HEK293 (cell line): ENCODE measurements at regions not wholly inside any gene's neighbourhood (a gene's known extent, or its start where the extent isn't known, plus 50 kb on each side); places are given as distances from the start of the nearest gene placed in this dataset.

Experiments
- CTCF ChIA-PET: fragments of 350-600 bp; formaldehyde crosslinking; extraction: SDS; loops from one replicate; lab custom pipeline; 2021; ENCODE audit warnings: antibody characterized with exemption; lab: Yijun Ruan, JAX
- POLR2A ChIA-PET: fragments of 300-600 bp; formaldehyde crosslinking; extraction: SDS; loops from one replicate; lab custom pipeline; 2020; ENCODE audit warnings: antibody characterized with exemption, inconsistent platforms; lab: Yijun Ruan, JAX
- H3K27ac ChIP-seq: fragments of 200-500 bp; sonication (Bioruptor generic); 2 replicates; pipeline ENCODE4 v1.5.1; 2014; ENCODE audit warnings: low read depth, low read length, control low read depth, inconsistent platforms; ENCODE audit errors: extremely low read depth
- H3K36me3 ChIP-seq, 2 experiments: fragments of 200-500 bp in 1 of 2; sonication (Bioruptor generic) in 1 of 2; 1 replicate in 1 of 2; 2 replicates in 1 of 2; pipeline ENCODE4 v1.5.1; 2014 to 2017; ENCODE audit warnings: inconsistent platforms in 2 of 2, low read length in 2 of 2; ENCODE audit not compliant: control insufficient read depth in 2 of 2, insufficient read depth in 1 of 2
- H3K4me1 ChIP-seq: fragments of 200-500 bp; sonication (Bioruptor generic); 2 replicates; pipeline ENCODE4 v1.5.1; 2014; ENCODE audit warnings: mild to moderate bottlenecking, low read length, inconsistent platforms; ENCODE audit not compliant: control insufficient read depth, insufficient read depth
- H3K4me3 ChIP-seq: 2 replicates; pipeline ENCODE4 v1.5.1; 2011; ENCODE audit warnings: low read depth, mild to moderate bottlenecking, control low read depth, low read length, moderate library complexity
- H3K9me3 ChIP-seq: fragments of 200-500 bp; sonication (Bioruptor generic); 2 replicates; pipeline ENCODE4 v1.5.1; 2014; ENCODE audit warnings: low read depth, low read length, inconsistent platforms; ENCODE audit not compliant: control insufficient read depth, insufficient read depth
- FEZF1 ChIP-seq: fragments of 450-650 bp; formaldehyde crosslinking; IDR thresholded peaks from 2 replicates; pipeline ENCODE4 v1.5.1; 2016; ENCODE audit warnings: missing biosample characterization, missing genetic modification characterization
- PRDM1 ChIP-seq: fragments of 450-650 bp; formaldehyde crosslinking; IDR thresholded peaks from 2 replicates; pipeline ENCODE4; 2016; ENCODE audit warnings: missing biosample characterization, missing genetic modification characterization
- PRDM2 ChIP-seq: fragments of 450-650 bp; formaldehyde crosslinking; IDR thresholded peaks from 2 replicates; pipeline ENCODE4 v1.5.1; 2016; ENCODE audit warnings: missing biosample characterization, missing genetic modification characterization, borderline replicate concordance
- RBAK ChIP-seq: fragments of 450-650 bp; formaldehyde crosslinking; IDR thresholded peaks from 2 replicates; pipeline ENCODE4 v1.5.1; 2016; ENCODE audit warnings: missing biosample characterization, missing genetic modification characterization
- TCF7L2 ChIP-seq: IDR thresholded peaks from 2 replicates; pipeline ENCODE4 v1.6.1; 2011; ENCODE audit warnings: low read depth, mild to moderate bottlenecking, inconsistent platforms, low read length, moderate library complexity, borderline replicate concordance
- ZBTB7A ChIP-seq: fragments of 450-650 bp; formaldehyde crosslinking; IDR thresholded peaks from 2 replicates; pipeline ENCODE4 v1.5.1; 2016; ENCODE audit warnings: low read depth, missing biosample characterization, missing genetic modification characterization
- ZBTB8A ChIP-seq: fragments of 450-650 bp; formaldehyde crosslinking; IDR thresholded peaks from 2 replicates; pipeline ENCODE4 v1.5.1; 2016; ENCODE audit warnings: missing biosample characterization, missing genetic modification characterization
- ZNF202 ChIP-seq: fragments of 450-650 bp; formaldehyde crosslinking; IDR thresholded peaks from 2 replicates; pipeline ENCODE4 v1.5.1; 2016; ENCODE audit warnings: missing biosample characterization, missing genetic modification characterization, borderline replicate concordance
- ZNF37A ChIP-seq: fragments of 450-650 bp; IDR thresholded peaks from 2 replicates; pipeline ENCODE4 v1.5.1; 2018; ENCODE audit warnings: missing biosample characterization, missing genetic modification characterization
- ZSCAN30 ChIP-seq: fragments of 450-650 bp; IDR thresholded peaks from 2 replicates; pipeline ENCODE4 v1.5.1; 2018; ENCODE audit warnings: missing biosample characterization, mild to moderate bottlenecking, missing genetic modification characterization, moderate library complexity
- TF ChIP-seq, protein P1 (sequence below): fragments of 450-650 bp; formaldehyde crosslinking; IDR thresholded peaks from 2 replicates; pipeline ENCODE4 v1.5.1; 2016; ENCODE audit warnings: missing biosample characterization, missing genetic modification characterization, borderline replicate concordance
- TF ChIP-seq, protein P2 (sequence below): fragments of 450-650 bp; formaldehyde crosslinking; IDR thresholded peaks from 2 replicates; pipeline ENCODE4 v1.5.1; 2016; ENCODE audit warnings: missing biosample characterization, missing genetic modification characterization

GRCh38 chr18:40096675-40097074, 1858.4 kb upstream of the PIK3C3 start (continued):
- TF ChIP-seq, protein P1, sequence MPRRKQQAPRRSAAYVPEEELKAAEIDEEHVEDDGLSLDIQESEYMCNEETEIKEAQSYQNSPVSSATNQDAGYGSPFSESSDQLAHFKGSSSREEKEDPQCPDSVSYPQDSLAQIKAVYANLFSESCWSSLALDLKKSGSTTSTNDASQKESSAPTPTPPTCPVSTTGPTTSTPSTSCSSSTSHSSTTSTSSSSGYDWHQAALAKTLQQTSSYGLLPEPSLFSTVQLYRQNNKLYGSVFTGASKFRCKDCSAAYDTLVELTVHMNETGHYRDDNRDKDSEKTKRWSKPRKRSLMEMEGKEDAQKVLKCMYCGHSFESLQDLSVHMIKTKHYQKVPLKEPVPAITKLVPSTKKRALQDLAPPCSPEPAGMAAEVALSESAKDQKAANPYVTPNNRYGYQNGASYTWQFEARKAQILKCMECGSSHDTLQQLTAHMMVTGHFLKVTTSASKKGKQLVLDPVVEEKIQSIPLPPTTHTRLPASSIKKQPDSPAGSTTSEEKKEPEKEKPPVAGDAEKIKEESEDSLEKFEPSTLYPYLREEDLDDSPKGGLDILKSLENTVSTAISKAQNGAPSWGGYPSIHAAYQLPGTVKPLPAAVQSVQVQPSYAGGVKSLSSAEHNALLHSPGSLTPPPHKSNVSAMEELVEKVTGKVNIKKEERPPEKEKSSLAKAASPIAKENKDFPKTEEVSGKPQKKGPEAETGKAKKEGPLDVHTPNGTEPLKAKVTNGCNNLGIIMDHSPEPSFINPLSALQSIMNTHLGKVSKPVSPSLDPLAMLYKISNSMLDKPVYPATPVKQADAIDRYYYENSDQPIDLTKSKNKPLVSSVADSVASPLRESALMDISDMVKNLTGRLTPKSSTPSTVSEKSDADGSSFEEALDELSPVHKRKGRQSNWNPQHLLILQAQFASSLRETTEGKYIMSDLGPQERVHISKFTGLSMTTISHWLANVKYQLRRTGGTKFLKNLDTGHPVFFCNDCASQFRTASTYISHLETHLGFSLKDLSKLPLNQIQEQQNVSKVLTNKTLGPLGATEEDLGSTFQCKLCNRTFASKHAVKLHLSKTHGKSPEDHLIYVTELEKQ (tag by site-specific recombination) = no peak
- no peak for TF ChIP-seq PRDM2 (tag by site-specific recombination)
- no peak for TF ChIP-seq FEZF1 (tag by site-specific recombination)
- TF ChIP-seq RBAK (tag by site-specific recombination) = no peak
- no peak for TF ChIP-seq ZNF202 (tag by site-specific recombination)

GRCh38 chr18:40094441-40094840, 1860.6 kb upstream of the PIK3C3 start:
- H3K4me1 ChIP-seq = no peaks in the 10 kb centered on the region
- POLR2A ChIA-PET = no interaction called here
- CTCF ChIA-PET = no interaction called here

GRCh38 chr18:40088130-40088529, 1866.9 kb upstream of the PIK3C3 start:
- Histone ChIP-seq H3K4me1 (no peaks in the 10 kb centered on the region), H3K9me3 (no peaks in the 10 kb centered on the region), H3K36me3 (no peaks in the 10 kb centered on the region), H3K27ac (no peak overlapping the region), H3K4me3 (no peak overlapping the region)
- POLR2A ChIA-PET = no interaction called here
- TF ChIP-seq PRDM1 (peak; percentile 76), TCF7L2 (no peak), ZSCAN30 (no peak), ZNF37A (tag by site-specific recombination) (no peak), ZBTB8A (tag by site-specific recombination) (no peak)
- TF ChIP-seq, protein P2, sequence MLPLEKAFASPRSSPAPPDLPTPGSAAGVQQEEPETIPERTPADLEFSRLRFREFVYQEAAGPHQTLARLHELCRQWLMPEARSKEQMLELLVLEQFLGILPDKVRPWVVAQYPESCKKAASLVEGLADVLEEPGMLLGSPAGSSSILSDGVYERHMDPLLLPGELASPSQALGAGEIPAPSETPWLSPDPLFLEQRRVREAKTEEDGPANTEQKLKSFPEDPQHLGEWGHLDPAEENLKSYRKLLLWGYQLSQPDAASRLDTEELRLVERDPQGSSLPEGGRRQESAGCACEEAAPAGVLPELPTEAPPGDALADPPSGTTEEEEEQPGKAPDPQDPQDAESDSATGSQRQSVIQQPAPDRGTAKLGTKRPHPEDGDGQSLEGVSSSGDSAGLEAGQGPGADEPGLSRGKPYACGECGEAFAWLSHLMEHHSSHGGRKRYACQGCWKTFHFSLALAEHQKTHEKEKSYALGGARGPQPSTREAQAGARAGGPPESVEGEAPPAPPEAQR (tag by site-specific recombination) = no peak
- CTCF ChIA-PET = no interaction called here

More at GRCh38 chr18:40094441-40094840, 1860.6 kb upstream of the PIK3C3 start:
- H3K36me3 ChIP-seq = no peaks in the 10 kb centered on the region
- no peak overlapping the region for H3K27ac ChIP-seq
- H3K4me3 ChIP-seq = no peak overlapping the region
- H3K9me3 ChIP-seq = no peaks in the 10 kb centered on the region
- no peak for TF ChIP-seq ZBTB7A
